ENCODE measurements at regions not wholly inside any gene's neighbourhood (a gene's known extent, or its start where the extent isn't known, plus 50 kb on each side); places are given as distances from the start of the nearest gene placed in this dataset.

- TF ChIP-seq EZH2 (IDR thresholded peaks at IDR 0.05; ENCODE audit: insufficient read depth, poor library complexity, severe bottlenecking) (no peak), EZH2phosphoT487 (IDR thresholded peaks at IDR 0.05; ENCODE audit: insufficient read depth, low read depth) (no peak)
Measured at GRCh38 chr12:18897823-18898222, 159.9 kb downstream of the CAPZA3 start.
